Astrocyte (in vitro differentiated cells and primary cell): ENCODE measurements at regions not wholly inside any gene's neighbourhood (a gene's known extent, or its start where the extent isn't known, plus 50 kb on each side); places are given as distances from the start of the nearest gene placed in this dataset.

Experiments used
- DNase-seq: peaks from one replicate; pipeline ENCODE4 v3.0.0-alpha.2; 2010; ENCODE audit warnings: low read depth
- FAIRE-seq: peaks from 2 replicates; lab custom pipeline; 2011; peaks lifted over from hg19 to GRCh38; lab: Jason Lieb, UNC
- H2AFZ ChIP-seq: 2 replicates; pipeline ENCODE4 v1.6.0; 2012; ENCODE audit warnings: low read depth, low read length, inconsistent platforms
- H3K27ac ChIP-seq: 2 replicates; pipeline ENCODE4 v1.5.1; 2011; ENCODE audit warnings: low read depth, low read length, inconsistent platforms
- H3K27me3 ChIP-seq: 2 replicates; pipeline ENCODE4 v1.6.0; 2011; ENCODE audit warnings: low read length, inconsistent platforms; ENCODE audit not compliant: insufficient read depth
- H3K36me3 ChIP-seq: 2 replicates; pipeline ENCODE4 v1.5.1; 2011; ENCODE audit warnings: low read length, inconsistent platforms; ENCODE audit not compliant: insufficient read depth
- H3K4me1 ChIP-seq: 2 replicates; pipeline ENCODE4 v1.5.1; 2011; ENCODE audit warnings: low read length, inconsistent platforms; ENCODE audit not compliant: insufficient read depth
- H3K4me2 ChIP-seq: 2 replicates; pipeline ENCODE4 v1.6.0; 2012; ENCODE audit warnings: low read length, inconsistent platforms
- H3K4me3 ChIP-seq: 2 replicates; pipeline ENCODE4 v1.5.1; 2011; ENCODE audit warnings: low read depth, mild to moderate bottlenecking, low read length, inconsistent platforms; ENCODE audit not compliant: insufficient read depth
- H3K79me2 ChIP-seq: 2 replicates; pipeline ENCODE4 v1.6.0; 2012; ENCODE audit warnings: mild to moderate bottlenecking, low read length, inconsistent platforms; ENCODE audit not compliant: insufficient read depth
- H3K9ac ChIP-seq: 2 replicates; pipeline ENCODE4 v1.6.0; 2012; ENCODE audit warnings: mild to moderate bottlenecking, low read length, inconsistent platforms
- H3K9me3 ChIP-seq: 2 replicates; pipeline ENCODE4 v1.5.1; 2012; ENCODE audit warnings: low read depth, mild to moderate bottlenecking, low read length, inconsistent platforms; ENCODE audit not compliant: insufficient read depth
- H4K20me1 ChIP-seq: 2 replicates; pipeline ENCODE4 v1.6.0; 2012; ENCODE audit warnings: low read length, inconsistent platforms; ENCODE audit not compliant: insufficient read depth
- H3K27ac Mint-ChIP-seq: one replicate; pipeline ENCODE4 v1.8.0; 2021; ENCODE audit warnings: mild to moderate bottlenecking, mixed read lengths; ENCODE audit not compliant: unreplicated experiment
- H3K27me3 Mint-ChIP-seq: one replicate; pipeline ENCODE4 v1.8.0; 2021; ENCODE audit warnings: low read depth, mixed read lengths; ENCODE audit not compliant: unreplicated experiment
- H3K36me3 Mint-ChIP-seq: one replicate; pipeline ENCODE4 v1.8.0; 2021; ENCODE audit warnings: low read depth, mixed read lengths; ENCODE audit not compliant: unreplicated experiment
- H3K4me1 Mint-ChIP-seq: one replicate; pipeline ENCODE4 v1.8.0; 2021; ENCODE audit warnings: low read depth, mixed read lengths; ENCODE audit not compliant: unreplicated experiment
- H3K4me3 Mint-ChIP-seq: one replicate; pipeline ENCODE4 v1.8.0; 2021; ENCODE audit warnings: mild to moderate bottlenecking, moderate library complexity, mixed read lengths; ENCODE audit not compliant: unreplicated experiment
- H3K9me3 Mint-ChIP-seq: one replicate; pipeline ENCODE4 v1.8.0; 2021; ENCODE audit warnings: mild to moderate bottlenecking, mixed read lengths; ENCODE audit not compliant: unreplicated experiment
- EZH2 ChIP-seq: IDR thresholded peaks from 2 replicates; pipeline ENCODE4 v1.6.1; 2012; ENCODE audit warnings: mild to moderate bottlenecking, low read length, inconsistent platforms; ENCODE audit not compliant: insufficient read depth
- TF ChIP-seq, protein P1 (sequence below): IDR thresholded peaks from 2 replicates; pipeline ENCODE4 v1.5.1; 2011; ENCODE audit warnings: low read depth, mild to moderate bottlenecking, inconsistent platforms, low read length, moderate library complexity; ENCODE audit not compliant: insufficient read depth

DNA sequence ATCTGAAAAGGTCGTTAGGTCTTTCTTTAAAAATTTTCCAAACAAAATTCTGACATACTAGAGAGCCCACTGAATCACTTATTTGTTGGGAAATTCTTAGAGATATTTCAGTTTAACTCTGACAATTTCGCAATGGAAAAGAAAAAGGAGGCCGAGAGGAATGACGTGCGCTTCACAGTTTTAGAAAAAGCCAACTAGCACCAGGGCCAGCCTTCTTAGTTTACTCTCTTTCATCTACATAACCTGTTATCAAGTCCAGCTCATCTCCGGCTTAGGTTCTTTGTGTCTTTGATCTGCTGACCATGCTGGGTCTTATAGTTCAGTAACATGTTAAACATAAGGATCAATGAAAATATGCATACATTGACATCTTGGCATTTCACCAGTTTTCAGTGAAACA is 201.7 kb upstream of the TAS2R1 start:
- no peak overlapping the region for H3K4me3 Mint-ChIP-seq
- H4K20me1 ChIP-seq: no peaks in the 10 kb centered on the region
- no peaks in the 10 kb centered on the region for H3K79me2 ChIP-seq
- no peaks in the 10 kb centered on the region for H3K9me3 ChIP-seq
- no peak overlapping the region for H3K27ac ChIP-seq
- no peak overlapping the region for H2AFZ ChIP-seq
- H3K36me3 ChIP-seq: no peaks in the 10 kb centered on the region
- H3K9ac ChIP-seq: no peak overlapping the region
- DNase-seq (no peak), FAIRE-seq (no peak)
- H3K36me3 Mint-ChIP-seq: no peaks in the 10 kb centered on the region
- no peak overlapping the region for H3K27ac Mint-ChIP-seq
- H3K4me1 Mint-ChIP-seq: peaks cover 14% of the 10 kb centered on the region
- no peak overlapping the region for H3K4me2 ChIP-seq
- no peaks in the 10 kb centered on the region for H3K4me1 ChIP-seq
- no peaks in the 10 kb centered on the region for H3K9me3 Mint-ChIP-seq
- no peak for TF ChIP-seq EZH2
- TF ChIP-seq, protein P1, sequence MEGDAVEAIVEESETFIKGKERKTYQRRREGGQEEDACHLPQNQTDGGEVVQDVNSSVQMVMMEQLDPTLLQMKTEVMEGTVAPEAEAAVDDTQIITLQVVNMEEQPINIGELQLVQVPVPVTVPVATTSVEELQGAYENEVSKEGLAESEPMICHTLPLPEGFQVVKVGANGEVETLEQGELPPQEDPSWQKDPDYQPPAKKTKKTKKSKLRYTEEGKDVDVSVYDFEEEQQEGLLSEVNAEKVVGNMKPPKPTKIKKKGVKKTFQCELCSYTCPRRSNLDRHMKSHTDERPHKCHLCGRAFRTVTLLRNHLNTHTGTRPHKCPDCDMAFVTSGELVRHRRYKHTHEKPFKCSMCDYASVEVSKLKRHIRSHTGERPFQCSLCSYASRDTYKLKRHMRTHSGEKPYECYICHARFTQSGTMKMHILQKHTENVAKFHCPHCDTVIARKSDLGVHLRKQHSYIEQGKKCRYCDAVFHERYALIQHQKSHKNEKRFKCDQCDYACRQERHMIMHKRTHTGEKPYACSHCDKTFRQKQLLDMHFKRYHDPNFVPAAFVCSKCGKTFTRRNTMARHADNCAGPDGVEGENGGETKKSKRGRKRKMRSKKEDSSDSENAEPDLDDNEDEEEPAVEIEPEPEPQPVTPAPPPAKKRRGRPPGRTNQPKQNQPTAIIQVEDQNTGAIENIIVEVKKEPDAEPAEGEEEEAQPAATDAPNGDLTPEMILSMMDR: no peak
- no peaks in the 10 kb centered on the region for H3K27me3 Mint-ChIP-seq
- H3K4me3 ChIP-seq: no peak overlapping the region
- H3K27me3 ChIP-seq: no peaks in the 10 kb centered on the region

DNA sequence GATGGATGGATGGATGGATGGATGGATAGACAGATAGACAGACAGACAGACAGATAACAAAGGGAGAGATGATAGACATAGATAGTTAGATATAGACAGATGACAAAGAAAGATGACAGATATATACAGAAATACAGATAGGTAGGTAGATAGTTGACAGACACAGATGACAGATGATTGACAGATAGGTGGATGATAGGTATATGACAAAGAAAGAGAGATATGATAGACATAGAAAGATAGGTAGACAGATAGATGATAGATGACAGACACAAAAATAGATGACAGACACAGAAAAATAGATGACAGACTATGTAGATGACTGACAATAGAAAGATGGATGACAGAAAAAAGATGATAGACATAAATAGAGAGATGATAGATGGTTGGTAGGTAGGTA is 200.0 kb upstream of the TAS2R1 start:
- H3K27me3 ChIP-seq: no peaks in the 10 kb centered on the region
- DNase-seq (no peak), FAIRE-seq (no peak)
- no peak overlapping the region for H3K4me2 ChIP-seq
- no peak overlapping the region for H3K4me3 ChIP-seq
- H3K27ac Mint-ChIP-seq: no peak overlapping the region
- H3K36me3 Mint-ChIP-seq: no peaks in the 10 kb centered on the region
- no peaks in the 10 kb centered on the region for H3K36me3 ChIP-seq
- TF ChIP-seq, protein P1: no peak
- no peak for TF ChIP-seq EZH2
- H3K9ac ChIP-seq: no peak overlapping the region
- no peaks in the 10 kb centered on the region for H3K27me3 Mint-ChIP-seq
- H3K4me1 Mint-ChIP-seq: peaks cover 14% of the 10 kb centered on the region
- no peak overlapping the region for H3K4me3 Mint-ChIP-seq
- H3K79me2 ChIP-seq: no peaks in the 10 kb centered on the region
- H2AFZ ChIP-seq: no peak overlapping the region
- H3K9me3 Mint-ChIP-seq: no peaks in the 10 kb centered on the region
- no peak overlapping the region for H3K27ac ChIP-seq
- no peaks in the 10 kb centered on the region for H4K20me1 ChIP-seq
- no peaks in the 10 kb centered on the region for H3K9me3 ChIP-seq
- no peaks in the 10 kb centered on the region for H3K4me1 ChIP-seq

DNA sequence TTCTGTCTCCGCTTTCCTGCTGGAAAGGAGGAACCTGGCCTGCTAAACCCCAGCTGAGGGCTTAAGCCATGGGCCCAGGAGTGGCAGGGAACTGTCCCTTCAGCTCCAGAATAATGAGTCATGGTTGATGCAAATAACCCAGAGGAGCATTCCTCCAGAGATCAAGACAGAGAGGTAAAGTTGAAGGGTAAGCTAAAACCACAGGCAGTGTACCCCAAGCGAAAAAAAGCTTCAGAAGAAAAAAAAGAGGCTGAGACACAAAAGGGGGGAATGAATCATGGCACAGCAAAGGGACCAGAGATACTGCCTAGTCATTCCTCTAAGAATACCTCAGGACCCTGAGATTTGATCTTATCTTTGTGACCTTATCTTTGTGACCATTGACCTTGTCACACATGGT is 199.5 kb upstream of the TAS2R1 start:
- no peak overlapping the region for H3K4me2 ChIP-seq
- H3K79me2 ChIP-seq: no peaks in the 10 kb centered on the region
- H3K4me3 ChIP-seq: no peak overlapping the region
- Mint-ChIP-seq H3K36me3 (no peaks in the 10 kb centered on the region), H3K9me3 (no peaks in the 10 kb centered on the region), H3K27ac (no peak overlapping the region), H3K27me3 (no peaks in the 10 kb centered on the region), H3K4me3 (no peak overlapping the region), H3K4me1 (peaks cover 14% of the 10 kb centered on the region)
- H4K20me1 ChIP-seq: no peaks in the 10 kb centered on the region
- no peak for DNase-seq
- no peaks in the 10 kb centered on the region for H3K27me3 ChIP-seq
- no peak overlapping the region for H2AFZ ChIP-seq
- H3K9ac ChIP-seq: no peak overlapping the region
- FAIRE-seq: no peak
- H3K9me3 ChIP-seq: no peaks in the 10 kb centered on the region
- H3K27ac ChIP-seq: no peak overlapping the region
- TF ChIP-seq, protein P1: no peak
- TF ChIP-seq EZH2: no peak
- H3K36me3 ChIP-seq: no peaks in the 10 kb centered on the region
- no peaks in the 10 kb centered on the region for H3K4me1 ChIP-seq
